A549 (cell line): ENCODE measurements at regions not wholly inside any gene's neighbourhood (a gene's known extent, or its start where the extent isn't known, plus 50 kb on each side); places are given as distances from the start of the nearest gene placed in this dataset.

ENCODE experiments used
- EP300 ChIP-seq, 2 experiments: fragments of >200 bp; sonication (Bioruptor Twin); formaldehyde crosslinking; IDR thresholded peaks; 2 replicates in 1 of 2; 3 replicates in 1 of 2; pipeline ENCODE4 v1.6.1; 2016 to 2017
- JUN ChIP-seq, 2 experiments: fragments of >200 bp; sonication (Bioruptor Twin); formaldehyde crosslinking; IDR thresholded peaks; 2 replicates in 1 of 2; 3 replicates in 1 of 2; pipeline ENCODE4 v1.6.1; 2016 to 2017
- JUNB ChIP-seq: fragments of >200 bp; sonication (Bioruptor Twin); formaldehyde crosslinking; IDR thresholded peaks from 2 replicates; pipeline ENCODE4 v1.6.1; 2016
- POLR2A ChIP-seq: IDR thresholded peaks from 2 replicates; pipeline ENCODE4 v1.6.1; 2012; ENCODE audit warnings: mild to moderate bottlenecking, low read length
- RAD21 ChIP-seq, 2 experiments: fragments of >200 bp in 1 of 2; sonication (Bioruptor Twin) in 1 of 2; formaldehyde crosslinking in 1 of 2; IDR thresholded peaks in 1 of 2; conservative IDR thresholded peaks in 1 of 2; 2 replicates in 1 of 2; 3 replicates in 1 of 2; pipeline ENCODE4 v1.6.1; 2012 to 2018; ENCODE audit warnings: inconsistent platforms in 1 of 2
- RFX5 ChIP-seq: fragments of 450-650 bp; IDR thresholded peaks from 2 replicates; pipeline ENCODE4 v1.7.1; 2014; ENCODE audit warnings: antibody characterized with exemption, mild to moderate bottlenecking, moderate library complexity
- SREBF2 ChIP-seq: fragments of 450-650 bp; IDR thresholded peaks from 2 replicates; pipeline ENCODE4 v1.6.1; 2014; ENCODE audit warnings: mild to moderate bottlenecking, moderate library complexity
- TF ChIP-seq, protein P1 (sequence below): fragments of >200 bp; sonication (Bioruptor Twin); formaldehyde crosslinking; IDR thresholded peaks from 3 replicates; pipeline ENCODE4 v1.5.1; 2016
- TF ChIP-seq, protein P2 (sequence below): IDR thresholded peaks from 2 replicates; pipeline ENCODE4 v1.6.1; 2012

DNA sequence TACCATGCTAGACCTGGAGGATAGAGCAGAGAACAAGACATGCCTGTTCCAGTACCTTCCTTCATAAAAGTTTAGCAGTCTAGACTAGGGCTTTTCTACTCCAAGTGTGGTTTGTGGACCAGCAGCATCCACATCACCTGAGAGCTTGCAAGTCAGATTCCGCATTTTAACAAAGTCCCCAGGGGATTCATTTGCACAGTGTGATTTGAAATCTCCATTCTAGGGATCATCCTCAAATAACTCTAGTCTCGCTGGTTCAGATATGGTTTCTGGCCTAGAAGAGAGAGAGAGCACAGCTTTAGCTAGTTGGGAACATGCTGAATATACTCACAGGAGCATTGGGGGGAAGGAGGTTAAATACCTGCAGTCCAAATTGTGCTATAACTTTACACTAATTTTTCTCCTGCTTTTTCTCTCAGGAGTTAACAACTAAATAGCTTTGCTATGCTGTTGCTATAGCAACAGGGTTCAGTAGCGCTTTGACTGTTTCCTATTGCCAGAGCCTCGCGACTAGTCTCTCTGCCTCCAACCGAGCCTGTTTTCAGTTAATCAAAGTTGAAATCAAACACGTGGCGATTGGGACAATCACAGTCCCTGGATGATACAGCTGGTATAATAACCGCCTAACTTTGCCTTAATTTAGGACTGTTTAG is 64.0 kb upstream of the RASGRF1 start:
- TF ChIP-seq SREBF2 (no peak), POLR2A (no peak), EP300 (IDR thresholded peaks at IDR 0.05) (no peak), JUN (IDR thresholded peaks at IDR 0.05) (no peak), RFX5 (no peak), RAD21 (conservative IDR thresholded peaks at IDR 0.05 in 1 of 2, IDR thresholded peaks at IDR 0.05 in 1 of 2) (no peak), JUNB (no peak)
- TF ChIP-seq, protein P1, sequence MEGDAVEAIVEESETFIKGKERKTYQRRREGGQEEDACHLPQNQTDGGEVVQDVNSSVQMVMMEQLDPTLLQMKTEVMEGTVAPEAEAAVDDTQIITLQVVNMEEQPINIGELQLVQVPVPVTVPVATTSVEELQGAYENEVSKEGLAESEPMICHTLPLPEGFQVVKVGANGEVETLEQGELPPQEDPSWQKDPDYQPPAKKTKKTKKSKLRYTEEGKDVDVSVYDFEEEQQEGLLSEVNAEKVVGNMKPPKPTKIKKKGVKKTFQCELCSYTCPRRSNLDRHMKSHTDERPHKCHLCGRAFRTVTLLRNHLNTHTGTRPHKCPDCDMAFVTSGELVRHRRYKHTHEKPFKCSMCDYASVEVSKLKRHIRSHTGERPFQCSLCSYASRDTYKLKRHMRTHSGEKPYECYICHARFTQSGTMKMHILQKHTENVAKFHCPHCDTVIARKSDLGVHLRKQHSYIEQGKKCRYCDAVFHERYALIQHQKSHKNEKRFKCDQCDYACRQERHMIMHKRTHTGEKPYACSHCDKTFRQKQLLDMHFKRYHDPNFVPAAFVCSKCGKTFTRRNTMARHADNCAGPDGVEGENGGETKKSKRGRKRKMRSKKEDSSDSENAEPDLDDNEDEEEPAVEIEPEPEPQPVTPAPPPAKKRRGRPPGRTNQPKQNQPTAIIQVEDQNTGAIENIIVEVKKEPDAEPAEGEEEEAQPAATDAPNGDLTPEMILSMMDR: no peak
- TF ChIP-seq, protein P2, sequence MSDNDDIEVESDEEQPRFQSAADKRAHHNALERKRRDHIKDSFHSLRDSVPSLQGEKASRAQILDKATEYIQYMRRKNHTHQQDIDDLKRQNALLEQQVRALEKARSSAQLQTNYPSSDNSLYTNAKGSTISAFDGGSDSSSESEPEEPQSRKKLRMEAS: no peak
